ENCODE measurements at regions not wholly inside any gene's neighbourhood (a gene's known extent, or its start where the extent isn't known, plus 50 kb on each side); places are given as distances from the start of the nearest gene placed in this dataset.

DNA sequence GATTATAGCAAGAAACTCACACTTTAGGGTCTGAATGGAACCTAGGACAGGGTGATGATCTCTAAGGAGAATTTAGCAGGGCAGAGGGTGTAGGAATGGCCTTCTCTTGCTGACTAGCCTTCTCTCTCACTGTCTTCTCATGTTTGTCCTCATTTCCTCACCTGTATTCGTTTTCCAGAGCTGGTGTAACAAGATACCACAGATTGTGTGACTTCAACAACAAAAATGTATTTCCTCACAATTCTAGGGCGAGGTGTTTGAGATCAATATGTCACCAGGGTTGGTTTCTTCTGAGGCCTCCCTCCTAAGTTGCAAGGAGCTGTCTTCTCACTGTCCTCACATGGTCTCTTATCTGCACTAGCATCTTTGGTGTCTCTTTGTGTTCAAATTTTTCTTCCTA, 177.9 kb upstream of the C1orf87 start:
- TF ChIP-seq, protein P1, sequence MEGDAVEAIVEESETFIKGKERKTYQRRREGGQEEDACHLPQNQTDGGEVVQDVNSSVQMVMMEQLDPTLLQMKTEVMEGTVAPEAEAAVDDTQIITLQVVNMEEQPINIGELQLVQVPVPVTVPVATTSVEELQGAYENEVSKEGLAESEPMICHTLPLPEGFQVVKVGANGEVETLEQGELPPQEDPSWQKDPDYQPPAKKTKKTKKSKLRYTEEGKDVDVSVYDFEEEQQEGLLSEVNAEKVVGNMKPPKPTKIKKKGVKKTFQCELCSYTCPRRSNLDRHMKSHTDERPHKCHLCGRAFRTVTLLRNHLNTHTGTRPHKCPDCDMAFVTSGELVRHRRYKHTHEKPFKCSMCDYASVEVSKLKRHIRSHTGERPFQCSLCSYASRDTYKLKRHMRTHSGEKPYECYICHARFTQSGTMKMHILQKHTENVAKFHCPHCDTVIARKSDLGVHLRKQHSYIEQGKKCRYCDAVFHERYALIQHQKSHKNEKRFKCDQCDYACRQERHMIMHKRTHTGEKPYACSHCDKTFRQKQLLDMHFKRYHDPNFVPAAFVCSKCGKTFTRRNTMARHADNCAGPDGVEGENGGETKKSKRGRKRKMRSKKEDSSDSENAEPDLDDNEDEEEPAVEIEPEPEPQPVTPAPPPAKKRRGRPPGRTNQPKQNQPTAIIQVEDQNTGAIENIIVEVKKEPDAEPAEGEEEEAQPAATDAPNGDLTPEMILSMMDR (IDR thresholded peaks at IDR 0.05): no peak
- TF ChIP-seq ZFX (IDR thresholded peaks at IDR 0.05; ENCODE audit: borderline replicate concordance): no peak
